ENCODE measurements at regions not wholly inside any gene's neighbourhood (a gene's known extent, or its start where the extent isn't known, plus 50 kb on each side); places are given as distances from the start of the nearest gene placed in this dataset.

DNA sequence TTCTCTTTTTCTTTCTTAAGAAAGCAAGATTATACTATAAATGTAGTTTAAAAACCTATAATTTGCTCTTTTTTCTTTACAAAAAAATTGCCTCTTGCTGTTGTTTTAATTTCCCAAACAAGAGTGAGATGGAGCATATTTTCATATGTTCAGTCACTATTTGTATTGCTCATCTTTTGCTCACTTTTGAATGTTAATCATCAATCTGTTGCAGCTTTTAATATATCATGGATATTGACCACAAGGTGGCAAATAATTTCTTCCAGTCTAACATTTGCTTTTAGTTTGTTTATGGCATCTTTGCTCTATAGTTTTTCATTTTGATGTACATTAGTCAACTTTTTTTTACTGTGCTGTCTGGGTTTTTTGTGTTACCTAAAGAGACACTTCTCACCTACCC is 112.6 kb upstream of the THRB start:
- TF ChIP-seq, protein P1, sequence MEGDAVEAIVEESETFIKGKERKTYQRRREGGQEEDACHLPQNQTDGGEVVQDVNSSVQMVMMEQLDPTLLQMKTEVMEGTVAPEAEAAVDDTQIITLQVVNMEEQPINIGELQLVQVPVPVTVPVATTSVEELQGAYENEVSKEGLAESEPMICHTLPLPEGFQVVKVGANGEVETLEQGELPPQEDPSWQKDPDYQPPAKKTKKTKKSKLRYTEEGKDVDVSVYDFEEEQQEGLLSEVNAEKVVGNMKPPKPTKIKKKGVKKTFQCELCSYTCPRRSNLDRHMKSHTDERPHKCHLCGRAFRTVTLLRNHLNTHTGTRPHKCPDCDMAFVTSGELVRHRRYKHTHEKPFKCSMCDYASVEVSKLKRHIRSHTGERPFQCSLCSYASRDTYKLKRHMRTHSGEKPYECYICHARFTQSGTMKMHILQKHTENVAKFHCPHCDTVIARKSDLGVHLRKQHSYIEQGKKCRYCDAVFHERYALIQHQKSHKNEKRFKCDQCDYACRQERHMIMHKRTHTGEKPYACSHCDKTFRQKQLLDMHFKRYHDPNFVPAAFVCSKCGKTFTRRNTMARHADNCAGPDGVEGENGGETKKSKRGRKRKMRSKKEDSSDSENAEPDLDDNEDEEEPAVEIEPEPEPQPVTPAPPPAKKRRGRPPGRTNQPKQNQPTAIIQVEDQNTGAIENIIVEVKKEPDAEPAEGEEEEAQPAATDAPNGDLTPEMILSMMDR (conservative IDR thresholded peaks at IDR 0.05; ENCODE audit: low read length), result no peak
- no peak for DNase-seq (ENCODE audit: low read depth)
- H3K4me3 ChIP-seq (ENCODE audit: low read length), result no peak overlapping the region

DNA sequence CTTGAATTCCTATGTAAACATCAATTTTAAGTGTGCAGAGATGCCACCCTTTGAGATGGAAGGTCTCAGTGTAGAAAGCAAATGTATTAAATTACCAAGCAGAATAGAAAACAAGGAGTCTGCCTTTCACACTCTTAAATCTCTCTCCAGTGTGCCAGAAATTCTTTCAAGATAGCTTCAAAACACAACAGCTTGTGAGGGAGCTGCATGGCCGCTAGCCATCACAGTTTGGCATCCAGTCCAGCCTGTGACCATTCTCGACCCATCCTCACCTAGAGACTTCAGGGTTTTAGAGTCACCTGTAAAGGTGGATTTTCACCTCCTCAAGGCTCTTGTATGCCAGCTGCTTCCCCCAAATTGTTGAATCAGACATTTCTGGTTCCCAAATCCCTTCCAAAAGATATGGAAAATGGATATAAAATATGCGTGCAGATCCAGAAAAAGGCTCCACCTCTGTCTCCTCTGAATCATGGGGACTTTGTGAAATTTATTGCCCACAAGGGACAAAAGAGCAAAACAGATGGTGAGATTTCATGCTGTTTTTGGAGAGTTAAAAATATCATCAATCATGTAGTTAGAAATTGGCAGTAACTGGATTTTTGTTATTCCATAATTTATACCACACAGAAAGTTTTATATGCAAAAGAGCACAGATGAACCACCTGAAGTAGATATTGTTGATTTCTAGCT is 114.2 kb upstream of the THRB start:
- no peak overlapping the region for H3K4me3 ChIP-seq (ENCODE audit: low read length)
- TF ChIP-seq, protein P1 (conservative IDR thresholded peaks at IDR 0.05; ENCODE audit: low read length), result no peak
- DNase-seq (ENCODE audit: low read depth), result peak; percentile 46

DNA sequence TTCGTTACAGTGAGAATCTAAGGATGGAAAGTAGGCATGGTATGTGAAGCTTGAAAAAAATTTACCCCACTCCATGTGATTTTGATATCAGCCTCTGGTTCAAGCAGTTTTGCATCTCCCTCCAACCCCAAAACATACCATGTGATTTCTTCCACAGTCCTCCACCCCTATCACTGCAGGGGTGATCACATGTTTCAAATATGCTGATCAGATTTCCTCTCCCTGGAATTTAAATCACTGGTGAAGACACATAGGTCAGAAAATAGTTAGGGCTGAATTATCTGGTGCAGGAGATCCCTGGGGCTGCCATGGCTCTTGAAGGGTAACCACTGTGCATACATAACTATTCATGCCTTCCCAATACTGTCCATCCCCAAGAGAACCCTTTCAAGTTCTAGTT is 119.7 kb upstream of the THRB start:
- no peak overlapping the region for H3K4me3 ChIP-seq (ENCODE audit: low read length)
- DNase-seq (ENCODE audit: low read depth), result no peak
- TF ChIP-seq, protein P1 (conservative IDR thresholded peaks at IDR 0.05; ENCODE audit: low read length), result no peak

DNA sequence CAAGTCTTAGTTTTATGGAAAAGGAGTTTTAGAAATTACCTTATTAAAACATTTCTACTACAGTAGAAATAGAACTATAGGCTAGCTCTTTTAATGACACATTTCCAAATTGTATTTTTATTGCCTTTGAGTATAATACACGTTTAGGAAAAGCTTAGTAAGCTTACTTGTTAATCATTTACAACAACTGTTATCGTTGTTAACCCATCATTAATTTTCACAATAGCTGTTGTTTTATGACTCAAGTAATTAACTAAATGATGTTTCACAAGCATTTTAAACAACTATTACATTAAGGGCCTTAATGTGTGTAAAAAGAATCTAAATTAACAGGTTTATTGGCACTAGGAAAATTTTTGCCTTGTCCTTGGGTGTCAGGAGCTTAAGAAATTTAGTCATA is 120.5 kb upstream of the THRB start:
- no peak overlapping the region for H3K4me3 ChIP-seq (ENCODE audit: low read length)
- TF ChIP-seq, protein P1 (conservative IDR thresholded peaks at IDR 0.05; ENCODE audit: low read length), result no peak
- no peak for DNase-seq (ENCODE audit: low read depth)

DNA sequence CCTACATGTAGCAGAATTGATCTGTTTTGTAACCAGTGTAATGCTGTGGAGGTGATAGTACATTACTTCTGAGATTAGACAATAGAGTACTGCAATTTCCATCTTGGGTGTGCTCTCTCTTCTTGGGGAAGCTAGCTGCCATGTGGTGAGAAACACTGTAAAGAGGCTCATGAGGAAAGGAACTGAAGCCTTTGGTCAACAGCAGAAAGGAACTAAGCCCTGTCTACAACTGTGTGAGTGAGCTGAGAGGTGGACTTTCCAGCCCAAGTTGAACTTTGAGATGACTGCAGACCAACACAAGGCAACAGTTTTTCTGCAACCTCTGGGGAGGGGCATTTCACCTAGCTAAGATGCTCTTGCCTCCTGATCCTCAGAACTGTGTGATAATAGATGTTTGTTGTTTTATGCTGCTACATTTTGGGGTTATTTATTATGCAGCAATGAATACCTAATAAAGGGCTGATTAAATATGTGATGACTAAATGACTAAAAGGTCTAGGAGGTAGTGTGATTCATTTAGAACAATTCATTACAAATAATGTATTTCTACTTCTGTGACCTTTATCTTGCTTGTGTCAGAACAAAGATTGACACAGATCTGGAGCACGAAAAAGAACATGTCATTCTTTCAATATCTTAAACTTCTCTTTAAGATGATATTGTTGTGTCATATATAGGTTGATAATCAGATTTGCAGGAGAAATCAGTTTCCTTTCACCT is 121.6 kb upstream of the THRB start:
- no peak overlapping the region for H3K4me3 ChIP-seq (ENCODE audit: low read length)
- TF ChIP-seq, protein P1 (conservative IDR thresholded peaks at IDR 0.05; ENCODE audit: low read length), result no peak
- DNase-seq (ENCODE audit: low read depth), result no peak

DNA sequence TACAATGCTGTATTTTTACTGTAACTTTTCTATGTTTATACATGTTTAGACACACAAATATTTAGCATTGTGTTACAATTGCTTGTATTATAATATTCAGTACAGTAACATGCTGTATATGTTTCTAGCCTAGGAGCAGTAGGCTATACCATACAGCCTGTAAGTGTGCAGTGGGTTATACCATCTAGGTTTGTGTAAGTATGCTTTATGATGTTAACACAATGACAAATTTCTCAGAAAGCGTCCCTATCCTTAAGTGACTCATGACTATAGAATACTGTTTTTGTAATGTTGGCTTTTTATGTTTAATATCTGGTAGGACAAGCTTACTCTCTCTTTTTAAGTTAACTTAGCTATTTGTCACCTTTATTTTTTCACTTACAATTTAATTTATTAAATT is 127.5 kb upstream of the THRB start:
- no peak overlapping the region for H3K4me3 ChIP-seq (ENCODE audit: low read length)
- TF ChIP-seq, protein P1 (conservative IDR thresholded peaks at IDR 0.05; ENCODE audit: low read length), result no peak
- no peak for DNase-seq (ENCODE audit: low read depth)

DNA sequence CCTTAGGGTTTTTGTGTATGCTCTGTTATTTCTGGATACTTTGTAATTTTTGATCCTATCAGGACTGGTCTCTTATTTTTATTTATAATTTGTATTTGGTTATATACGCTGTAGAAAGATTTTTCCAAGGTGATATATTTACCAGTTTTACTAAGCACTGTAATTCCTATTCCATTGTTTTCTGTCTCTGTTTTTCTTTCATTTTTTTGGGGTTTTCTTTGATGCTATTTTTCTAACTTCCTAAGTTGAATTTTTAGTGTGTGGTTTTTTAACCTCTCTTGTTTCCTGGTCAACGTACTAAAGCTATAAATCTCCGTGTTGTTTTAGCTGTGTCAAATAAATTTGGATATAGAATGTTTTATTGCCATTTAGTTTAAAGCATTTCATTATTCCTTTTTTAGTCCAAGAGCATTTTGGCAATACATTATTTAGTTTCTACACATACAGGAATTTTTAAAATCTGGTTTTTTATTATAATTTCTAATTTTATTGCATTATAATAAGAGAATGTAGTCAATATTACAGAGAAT is 128.1 kb upstream of the THRB start:
- H3K4me3 ChIP-seq (ENCODE audit: low read length), result no peak overlapping the region
- no peak for DNase-seq (ENCODE audit: low read depth)
- TF ChIP-seq, protein P1 (conservative IDR thresholded peaks at IDR 0.05; ENCODE audit: low read length), result no peak

Data from AG10803 (cell line).